ENCODE measurements at regions not wholly inside any gene's neighbourhood (a gene's known extent, or its start where the extent isn't known, plus 50 kb on each side); places are given as distances from the start of the nearest gene placed in this dataset.

DNA sequence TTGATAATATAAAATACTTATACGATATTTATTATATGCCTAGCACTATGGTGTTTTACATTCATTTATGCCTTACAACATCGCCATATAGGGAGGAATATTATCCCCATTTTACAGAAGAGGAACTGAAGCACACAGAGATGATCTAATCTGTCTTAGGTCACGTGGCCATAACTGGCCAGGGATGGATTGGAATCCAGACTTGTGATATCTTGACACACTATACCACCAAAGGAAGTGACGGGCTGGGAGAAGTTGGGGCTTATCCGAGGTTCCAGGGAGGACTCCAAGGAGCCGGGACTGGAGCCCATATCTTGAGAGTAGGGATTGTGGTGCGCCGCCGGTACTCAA, 129.8 kb downstream of the TMEM174 start:
- no peak for TF ChIP-seq SIN3A (IDR thresholded peaks at IDR 0.05; ENCODE audit: borderline replicate concordance, low read depth, low read length)
- TF ChIP-seq RFX5 (IDR thresholded peaks at IDR 0.05; ENCODE audit: low read length): no peak
- TF ChIP-seq CTCF (IDR thresholded peaks at IDR 0.05): no peak
- TF ChIP-seq, protein P1, sequence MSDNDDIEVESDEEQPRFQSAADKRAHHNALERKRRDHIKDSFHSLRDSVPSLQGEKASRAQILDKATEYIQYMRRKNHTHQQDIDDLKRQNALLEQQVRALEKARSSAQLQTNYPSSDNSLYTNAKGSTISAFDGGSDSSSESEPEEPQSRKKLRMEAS (IDR thresholded peaks at IDR 0.05; ENCODE audit: low read depth): no peak
